Endometrium (tissue), 2 donors: ENCODE measurements at regions not wholly inside any gene's neighbourhood (a gene's known extent, or its start where the extent isn't known, plus 50 kb on each side); places are given as distances from the start of the nearest gene placed in this dataset.

Source experiments
- FAIRE-seq: peaks from 2 replicates; lab custom pipeline; 2012; peaks lifted over from hg19 to GRCh38; lab: Jason Lieb, UNC
- donor health status: control.
- donor health status: control.

DNA sequence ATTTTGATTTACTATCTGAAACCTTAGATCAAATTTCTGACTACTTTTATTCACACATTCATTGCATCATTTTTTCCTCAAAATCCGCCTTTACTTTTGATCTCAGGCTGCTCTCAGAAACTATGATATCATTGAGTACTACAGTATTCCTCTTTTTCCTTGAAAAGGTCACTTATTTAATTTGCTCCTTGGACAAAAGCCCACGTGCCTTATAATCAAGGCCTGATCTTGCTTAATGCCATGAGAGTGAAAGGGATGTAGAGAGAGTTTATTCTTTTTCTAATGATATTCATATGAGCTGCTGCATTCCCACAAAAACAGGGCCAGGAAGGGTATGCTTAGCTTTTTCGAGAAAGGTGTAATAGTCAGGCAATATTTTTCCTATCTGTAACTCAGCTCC lies 327.0 kb downstream of the ETS1 start:
- FAIRE-seq, result no peak

DNA sequence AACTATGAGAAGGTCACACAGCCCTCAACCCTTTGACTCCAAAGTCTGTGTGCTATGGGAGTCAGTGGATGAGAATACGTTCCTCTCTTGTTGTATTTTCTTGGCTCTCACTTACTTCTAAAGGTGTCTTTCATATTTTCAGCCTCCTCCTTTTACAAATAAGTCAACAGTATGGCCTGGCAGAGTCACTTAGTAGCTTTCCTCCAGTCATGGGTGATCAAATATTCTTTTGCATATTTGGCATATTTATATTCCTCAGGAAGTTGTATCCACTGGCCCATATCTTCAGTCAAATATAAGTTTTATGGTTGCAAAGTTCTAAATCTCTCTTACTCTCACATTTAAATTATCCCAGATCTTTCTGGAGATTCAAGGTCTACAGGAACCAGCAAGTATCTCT lies 327.5 kb downstream of the ETS1 start:
- FAIRE-seq, result no peak

DNA sequence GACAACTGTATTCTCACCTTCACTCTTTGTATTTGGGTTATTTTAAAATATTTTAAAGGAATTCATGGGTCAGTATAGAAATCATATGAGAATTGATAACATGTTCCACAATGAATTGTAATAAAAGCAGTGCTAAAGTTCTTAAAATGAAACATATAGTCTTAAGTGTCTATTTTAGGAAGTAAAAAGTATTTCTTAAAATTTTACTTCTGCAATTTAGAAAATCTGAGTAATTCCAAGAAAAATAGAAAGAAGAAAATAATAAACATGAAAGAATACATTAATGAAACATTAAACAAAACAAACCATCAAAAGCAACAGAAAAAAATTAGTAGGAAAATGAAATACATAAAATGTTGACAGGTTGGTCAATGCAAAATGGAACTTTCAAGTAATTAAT lies 332.4 kb downstream of the ETS1 start:
- no peak for FAIRE-seq

DNA sequence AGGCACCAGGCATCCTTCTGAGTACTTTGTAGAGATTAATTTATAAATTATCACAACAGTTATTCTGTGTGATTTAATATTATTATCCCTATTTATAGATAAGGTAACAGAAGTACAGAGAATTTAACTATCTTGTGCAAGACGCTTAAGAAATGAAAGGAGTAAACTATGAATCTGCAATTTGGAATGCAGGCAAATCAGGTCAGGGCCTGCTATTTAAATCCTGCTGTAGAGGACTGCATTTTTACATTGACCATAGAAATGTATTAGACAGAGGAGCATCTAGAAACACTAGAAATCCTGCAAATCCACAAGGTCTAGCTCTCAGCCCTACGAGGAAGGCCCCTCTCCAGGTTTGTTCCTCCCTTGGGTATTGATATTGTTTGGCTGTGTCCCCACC lies 336.2 kb downstream of the ETS1 start:
- no peak for FAIRE-seq

DNA sequence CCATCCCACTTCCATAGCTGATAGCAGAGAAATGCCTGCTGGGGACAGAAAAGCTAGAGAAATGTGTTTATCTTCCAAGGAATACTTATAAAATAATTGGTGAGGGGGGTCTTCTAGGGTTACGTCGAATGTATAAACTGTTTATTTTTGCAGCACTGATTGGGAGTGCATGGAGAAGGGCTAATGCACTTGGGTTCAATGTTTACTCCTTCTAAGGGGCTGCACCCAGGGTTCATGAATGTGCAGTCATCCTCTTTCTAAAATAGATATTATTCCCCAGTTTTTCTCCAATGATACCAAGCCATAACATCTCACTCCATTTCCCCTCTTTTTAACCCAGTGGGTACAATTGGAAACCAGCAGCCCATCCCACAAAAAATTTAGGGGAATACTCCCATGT lies 336.9 kb downstream of the ETS1 start:
- no peak for FAIRE-seq

DNA sequence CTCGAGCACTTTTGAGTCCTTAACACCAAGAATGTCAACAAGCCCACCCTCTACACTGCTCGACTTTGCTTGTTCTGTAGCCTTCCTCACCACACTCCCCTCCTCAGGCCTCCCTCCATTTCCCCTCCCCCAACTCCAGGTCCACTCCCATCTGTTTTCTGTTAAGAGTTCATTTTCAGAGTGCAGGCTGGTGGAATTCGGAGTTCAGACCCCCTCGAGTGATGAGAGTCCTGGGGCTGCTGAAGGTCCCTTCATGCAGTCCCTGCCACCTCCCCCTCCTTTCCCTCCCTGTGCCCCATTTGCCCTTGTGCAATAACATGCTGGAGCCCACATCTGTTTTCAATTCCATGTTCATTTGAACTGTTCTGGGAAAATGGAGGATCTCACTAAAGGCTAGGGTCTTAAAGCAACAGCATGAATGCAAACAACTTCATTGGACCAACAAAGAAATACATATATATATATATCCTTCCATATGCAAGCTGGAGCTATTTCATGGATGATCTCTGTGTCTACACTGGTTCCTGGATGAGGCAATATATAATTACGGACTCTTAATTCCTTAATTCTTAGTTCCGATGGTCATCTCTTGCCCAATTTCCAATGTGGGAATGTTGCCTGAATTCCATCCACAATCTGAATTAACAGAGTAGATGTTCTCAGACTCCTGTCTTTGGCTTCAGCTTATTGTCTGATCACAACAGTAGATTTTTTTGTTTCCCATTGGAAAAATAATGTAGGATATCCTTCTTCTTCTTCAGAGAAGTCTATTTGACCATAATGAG lies 340.4 kb downstream of the ETS1 start:
- no peak for FAIRE-seq

DNA sequence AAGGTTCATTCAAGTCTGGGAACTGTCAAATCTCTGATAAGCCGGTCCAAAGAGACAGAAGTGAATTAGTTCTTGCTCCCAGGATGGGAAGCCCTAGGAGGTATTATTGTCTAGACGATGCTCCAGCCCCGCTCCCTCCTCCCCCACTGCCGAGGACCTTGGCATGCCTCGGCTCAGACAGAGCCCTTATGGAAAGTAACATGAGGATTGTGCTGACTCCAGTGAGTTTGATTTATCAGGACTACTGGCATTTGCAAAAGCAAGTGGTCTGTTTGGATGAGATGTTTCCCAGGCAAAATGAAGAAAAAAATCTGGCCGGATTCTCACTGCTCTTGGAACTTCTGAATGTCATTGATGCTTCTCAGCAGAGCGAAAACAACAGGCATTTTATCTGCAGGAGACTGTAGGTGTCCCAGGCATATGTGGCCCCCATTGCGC lies 341.0 kb downstream of the ETS1 start:
- FAIRE-seq, result no peak

DNA sequence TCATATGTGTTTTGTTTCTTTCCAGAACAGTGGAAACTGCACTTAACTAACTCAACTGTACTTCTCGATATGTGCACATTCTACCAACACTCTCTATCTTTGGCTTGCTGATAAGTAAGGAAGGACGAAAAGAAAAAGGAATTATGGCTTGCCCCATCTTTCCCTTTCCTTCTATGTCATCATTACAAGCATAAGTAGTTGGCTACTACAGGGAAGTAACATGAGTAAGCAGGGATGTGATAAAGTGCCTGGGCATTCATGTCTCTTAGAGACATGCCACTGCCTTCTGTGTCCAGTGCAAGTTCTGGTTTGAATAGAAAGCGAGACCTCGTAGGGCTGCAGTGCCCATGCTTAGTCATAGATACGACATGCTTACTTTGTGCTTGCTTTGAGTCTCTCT lies 342.5 kb downstream of the ETS1 start:
- FAIRE-seq, result no peak

DNA sequence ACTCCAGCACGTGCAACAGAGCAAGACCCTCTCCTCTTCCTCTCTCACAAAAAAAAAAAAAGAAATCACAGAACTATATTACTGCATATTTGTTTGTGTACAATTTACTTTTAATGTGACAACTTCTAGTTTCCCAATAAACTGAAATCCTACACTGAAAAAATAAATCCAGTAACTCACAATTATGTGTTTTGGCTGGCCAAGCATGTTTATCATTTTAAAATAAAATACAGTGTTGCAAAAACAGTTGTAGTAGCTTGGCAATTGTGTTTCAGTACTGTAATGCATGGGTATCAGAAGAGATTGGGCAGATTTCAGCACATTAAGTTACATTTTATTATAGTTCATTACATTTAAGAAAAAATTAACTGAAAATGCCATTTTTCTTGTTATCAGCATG lies 344.9 kb downstream of the ETS1 start:
- FAIRE-seq, result no peak

DNA sequence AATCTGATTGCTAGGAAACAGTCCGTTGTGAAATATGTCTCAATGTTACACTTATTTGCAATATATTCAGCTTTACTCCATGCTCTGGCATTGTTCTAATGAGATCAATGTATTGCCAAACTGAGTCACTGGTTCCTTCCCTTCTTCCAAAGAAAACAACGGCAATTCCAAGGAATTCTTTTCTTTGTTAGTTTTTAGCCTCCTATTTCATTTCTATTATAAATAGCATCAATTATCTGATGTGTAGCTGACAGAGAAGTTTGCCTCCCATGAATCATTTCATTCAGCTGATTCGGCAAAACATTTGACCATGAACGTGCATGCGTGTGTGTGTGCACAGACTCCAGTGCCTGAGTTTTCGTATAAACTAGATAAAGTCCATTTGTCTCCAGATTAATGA lies 346.8 kb downstream of the ETS1 start:
- no peak for FAIRE-seq

DNA sequence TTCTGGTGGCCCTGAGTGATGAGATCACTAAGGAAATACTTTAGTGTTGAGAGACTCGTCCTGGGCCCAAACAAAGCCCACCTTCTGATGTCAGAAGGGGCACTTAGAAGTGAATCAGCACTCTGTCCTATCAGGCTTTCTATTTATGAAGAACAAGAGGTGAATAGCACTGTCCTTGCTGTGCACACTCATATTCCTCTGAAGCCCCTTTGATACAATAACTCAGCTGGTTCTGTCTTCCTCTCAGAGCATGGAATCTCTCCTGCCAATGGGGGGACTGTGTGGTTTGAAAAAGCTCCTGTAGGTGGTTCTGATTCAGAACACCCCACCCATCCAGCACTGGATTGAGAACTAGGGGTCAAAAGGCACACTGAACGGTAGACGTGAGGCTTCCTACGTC lies 348.1 kb downstream of the ETS1 start:
- FAIRE-seq, result no peak

DNA sequence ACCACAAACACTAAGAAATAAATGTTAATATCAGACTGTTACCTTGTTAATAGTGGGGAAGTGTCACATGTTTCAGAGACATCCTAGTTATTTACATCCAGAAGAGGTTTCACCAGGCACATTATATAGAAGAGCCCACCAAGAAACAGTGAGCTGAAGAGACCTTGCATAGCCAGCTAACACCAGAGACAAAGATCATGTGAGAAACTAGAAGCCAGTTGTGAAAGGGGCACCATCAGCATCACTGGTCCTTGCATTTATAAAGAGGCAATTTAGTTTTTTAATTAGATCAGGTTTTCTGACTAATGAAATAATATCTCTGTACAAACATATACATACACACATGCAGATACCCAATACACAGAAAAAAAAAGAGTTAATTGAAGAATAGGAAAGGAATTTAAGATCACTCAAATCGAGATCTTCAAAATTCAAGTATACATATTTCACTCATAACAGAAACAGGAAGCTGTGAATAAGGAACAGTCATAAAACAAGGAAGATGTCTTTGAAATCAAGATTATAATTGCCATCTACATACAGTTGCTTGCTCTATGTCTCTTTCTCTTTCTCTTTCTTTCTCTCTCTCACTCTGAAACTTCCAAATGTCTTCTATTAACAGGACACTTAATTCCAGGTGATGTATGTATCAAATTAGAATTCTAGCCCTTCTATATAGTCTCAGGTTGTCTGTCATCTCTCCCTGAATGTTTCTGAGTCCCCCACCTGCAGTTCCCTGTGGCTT lies 348.7 kb downstream of the ETS1 start:
- FAIRE-seq, result no peak

DNA sequence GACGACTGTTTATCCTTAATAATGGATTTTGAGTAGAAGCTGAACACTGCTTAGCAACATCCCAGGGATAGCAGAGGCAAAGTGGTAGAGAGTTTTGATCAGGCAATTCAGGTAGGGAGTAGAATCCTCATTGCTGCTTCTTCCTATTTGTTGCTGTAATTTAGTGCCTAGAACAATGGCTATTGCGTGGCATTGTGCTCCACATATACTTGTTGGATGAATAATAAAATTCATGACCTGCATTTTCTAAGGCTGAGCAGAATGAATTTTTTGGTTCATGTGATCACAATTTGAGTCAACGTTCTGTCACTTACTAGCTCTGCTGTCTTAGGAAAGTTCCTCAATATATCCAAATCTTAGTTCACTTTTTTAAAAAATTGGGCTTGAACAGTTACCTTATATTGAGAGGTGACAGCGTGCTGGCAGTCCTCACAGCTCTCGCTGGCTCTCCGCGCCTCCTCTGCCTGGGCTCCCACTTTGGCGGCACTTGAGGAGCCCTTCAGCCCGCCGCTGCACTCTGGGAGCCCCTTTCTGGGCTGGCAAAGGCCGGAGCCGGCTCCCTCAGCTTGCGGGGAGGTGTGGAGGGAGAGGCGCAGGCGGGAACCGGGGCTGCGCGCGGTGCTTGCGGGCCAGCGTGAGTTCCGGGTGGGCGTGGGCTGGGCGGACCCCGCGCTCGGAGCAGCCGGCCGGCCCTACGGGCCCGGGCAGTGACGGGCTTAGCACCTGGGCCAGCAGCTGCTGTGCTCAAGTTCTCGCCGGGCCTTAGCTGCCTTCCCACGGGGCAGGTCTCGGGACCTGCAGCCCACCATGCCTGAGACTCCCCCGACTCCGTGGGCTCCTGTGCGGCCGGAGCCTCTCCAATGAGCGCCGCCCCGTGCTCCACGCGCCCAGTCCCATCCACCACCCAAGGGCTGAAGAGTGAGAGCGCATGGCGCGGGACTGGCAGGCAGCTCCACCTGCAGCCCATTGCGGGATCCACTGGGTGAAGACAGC lies 350.6 kb downstream of the ETS1 start:
- no peak for FAIRE-seq

DNA sequence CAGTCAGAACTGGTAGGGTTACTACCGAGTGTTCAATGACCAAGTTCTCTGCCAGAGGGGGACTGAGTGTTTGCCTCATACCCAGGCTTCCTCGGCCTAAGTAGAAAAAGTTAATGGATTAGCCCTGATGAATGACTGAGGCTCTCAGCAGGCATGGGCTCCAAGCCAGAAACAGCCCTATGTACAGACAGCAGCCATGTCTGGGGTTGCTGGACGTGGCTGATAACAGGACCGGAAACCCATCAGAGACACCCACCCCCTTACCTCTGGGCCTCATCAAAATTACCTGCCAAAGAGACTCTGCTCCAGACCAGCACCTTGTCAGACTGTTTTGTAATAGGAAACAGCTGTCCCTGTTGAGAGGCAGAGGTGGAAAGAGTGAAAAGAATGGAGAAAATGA lies 351.4 kb downstream of the ETS1 start:
- FAIRE-seq, result no peak

DNA sequence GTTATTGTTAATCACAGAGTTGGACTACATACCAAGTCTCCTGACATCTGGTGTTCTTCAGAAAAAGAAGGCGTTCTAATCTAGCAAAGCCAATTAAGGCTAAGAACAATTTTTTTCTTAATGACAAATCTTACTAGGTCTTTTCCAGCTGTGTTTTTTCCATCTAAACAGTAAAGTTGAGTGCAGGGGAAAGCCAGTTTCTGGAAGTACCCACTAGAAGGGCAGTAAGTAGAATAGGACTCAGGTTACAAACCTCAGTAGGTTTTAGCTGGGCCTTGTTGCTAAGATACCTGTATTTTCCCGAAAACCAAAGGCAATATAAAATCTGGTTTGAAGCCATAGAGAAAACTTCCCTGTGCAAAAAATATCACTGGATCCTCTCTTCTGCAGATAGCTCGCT lies 351.9 kb downstream of the ETS1 start:
- peak; percentile 81 for FAIRE-seq

DNA sequence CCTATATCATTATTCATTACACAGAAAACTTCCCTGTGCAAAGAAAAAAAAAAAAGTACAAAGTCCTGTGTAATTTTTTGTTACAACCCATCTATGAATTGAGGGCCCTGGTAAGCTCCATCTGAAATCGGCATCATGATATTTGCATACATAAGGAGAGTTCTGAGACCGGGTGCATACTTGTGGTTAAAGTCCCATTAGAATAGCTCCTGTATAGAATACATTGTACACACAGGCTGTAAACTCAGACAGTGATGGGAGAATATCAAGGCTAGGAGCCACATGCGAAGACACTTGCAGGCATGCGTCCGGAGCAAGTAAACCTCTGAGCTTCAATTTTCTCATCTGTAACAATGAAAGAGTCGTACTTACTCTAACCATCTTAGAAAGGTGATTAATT lies 353.2 kb downstream of the ETS1 start:
- FAIRE-seq, result no peak

DNA sequence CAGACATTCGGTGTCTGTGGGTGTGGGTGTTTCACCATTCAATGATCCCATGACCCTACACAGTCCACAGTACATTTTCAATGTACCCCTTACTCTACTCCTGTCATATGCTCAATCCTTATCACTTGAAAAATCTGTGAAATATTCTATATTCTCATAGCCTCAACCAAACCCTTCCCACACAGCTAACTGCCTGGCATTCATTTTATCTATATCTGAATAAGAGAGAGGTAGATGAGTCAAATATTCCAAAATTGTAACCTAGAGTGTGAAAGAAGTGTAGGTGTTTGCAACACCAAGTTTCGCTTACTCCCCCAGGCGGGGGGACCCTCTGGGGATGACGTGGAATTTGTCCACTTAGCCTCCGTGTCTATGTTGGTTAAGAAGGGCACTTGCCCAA lies 354.8 kb downstream of the ETS1 start:
- no peak for FAIRE-seq

DNA sequence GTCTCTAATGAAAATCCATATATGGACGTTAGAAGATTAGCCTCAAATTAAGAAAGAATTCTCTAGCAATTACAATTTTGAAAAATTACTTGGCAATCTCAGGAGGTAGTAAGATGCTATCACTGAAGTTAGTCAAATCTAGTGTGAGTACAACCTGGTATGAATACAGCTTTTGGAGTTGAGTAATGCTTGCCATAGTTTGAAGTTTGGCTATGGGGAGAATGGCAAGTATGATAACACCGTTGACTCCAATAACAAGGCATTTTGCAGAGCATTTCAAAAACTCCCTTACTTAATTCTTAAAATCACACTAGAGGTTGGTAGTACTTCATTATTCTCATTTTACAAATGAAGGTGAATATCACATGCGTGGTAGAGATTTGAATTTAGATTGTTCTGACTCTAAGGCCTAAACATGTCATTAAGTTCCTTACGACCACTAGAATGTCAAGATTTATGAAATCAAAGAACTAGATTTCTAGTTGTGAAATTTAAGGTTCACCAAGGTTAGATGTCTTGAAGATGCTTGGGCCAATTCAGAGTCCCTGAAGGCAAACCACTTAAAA lies 355.4 kb downstream of the ETS1 start:
- no peak for FAIRE-seq

DNA sequence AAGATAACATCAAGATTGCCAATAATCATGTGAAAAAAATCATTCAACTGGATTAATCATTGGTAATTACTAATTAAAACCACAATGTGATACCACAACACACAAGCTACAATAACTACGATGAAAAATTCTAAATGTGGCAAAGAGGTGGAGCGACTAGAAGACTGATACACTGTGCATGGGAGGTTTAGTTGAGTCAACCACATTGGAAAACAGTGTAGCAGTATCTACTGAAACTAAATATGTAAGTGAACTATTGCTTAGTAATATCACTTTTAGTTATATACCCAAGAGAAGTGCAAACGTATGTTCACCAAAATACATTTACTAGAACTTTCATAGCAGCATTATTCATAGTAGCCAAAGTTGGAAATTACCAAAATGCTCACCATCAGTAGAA lies 359.9 kb downstream of the ETS1 start:
- FAIRE-seq, result no peak

DNA sequence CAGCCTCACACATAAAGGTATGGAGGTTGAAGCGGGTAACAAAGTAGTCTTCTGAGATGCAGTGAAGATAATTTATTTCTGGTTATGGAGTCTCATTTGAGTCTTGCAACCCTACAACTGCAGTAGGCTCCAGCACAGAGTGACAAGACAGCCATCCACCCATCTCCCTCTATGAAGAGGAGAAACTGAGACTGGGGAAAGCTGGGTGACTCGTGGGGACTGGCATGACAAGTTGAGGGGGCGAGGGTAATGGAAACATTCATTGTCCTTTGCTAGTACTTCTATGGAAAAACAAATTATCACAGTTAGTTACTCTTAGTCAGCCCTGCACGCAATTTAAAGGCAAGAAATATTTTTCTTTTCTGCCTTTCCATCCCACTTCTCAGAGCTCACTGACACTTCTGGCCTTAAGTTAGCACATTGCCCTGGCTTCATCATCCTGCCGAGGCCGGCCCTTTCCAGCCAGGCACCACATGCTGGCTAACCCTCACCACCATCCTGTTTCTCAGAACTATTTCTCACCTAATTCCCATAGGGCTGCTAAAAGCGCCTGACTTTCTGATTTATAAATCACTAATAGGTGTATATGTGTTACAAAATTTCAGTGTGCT lies 361.1 kb downstream of the ETS1 start:
- FAIRE-seq, result no peak

DNA sequence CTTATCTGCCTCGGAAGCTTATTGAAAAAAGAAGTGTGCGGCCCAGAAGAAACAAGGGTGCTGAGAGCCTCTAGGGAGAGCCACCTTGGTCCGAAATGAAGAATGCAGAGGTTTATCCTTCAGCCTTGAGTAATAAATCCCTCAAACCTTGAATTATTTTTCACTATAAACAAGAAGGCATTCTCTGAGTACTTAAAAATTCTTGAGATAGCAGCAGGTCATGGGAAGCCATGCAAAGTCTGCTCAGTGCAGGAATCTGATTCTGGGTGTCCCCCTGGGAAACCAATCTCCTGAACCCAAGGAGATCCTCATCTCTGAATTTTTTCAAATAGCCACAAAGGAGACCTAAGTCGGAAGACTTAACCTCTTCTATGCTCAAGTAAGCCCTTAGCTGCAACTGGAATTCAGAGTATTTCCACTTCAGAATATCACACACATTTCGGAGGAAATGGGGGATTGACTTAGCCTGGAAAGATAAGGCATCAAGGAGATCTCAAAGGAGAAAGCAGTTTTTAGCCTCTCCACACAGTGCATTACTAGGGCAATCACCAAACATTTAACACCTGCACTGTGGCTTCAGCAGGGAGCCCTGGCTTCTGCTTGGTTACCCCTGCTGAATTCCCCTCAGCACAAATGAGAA lies 365.0 kb downstream of the ETS1 start:
- no peak for FAIRE-seq
